Astrocyte of the spinal cord (primary cell): ENCODE measurements at regions not wholly inside any gene's neighbourhood (a gene's known extent, or its start where the extent isn't known, plus 50 kb on each side); places are given as distances from the start of the nearest gene placed in this dataset.

Experiments used
- DNase-seq: peaks from one replicate; pipeline ENCODE4 v3.0.0; 2011; ENCODE audit warnings: low read depth, low spot score
- H3K4me3 ChIP-seq: 2 replicates; pipeline ENCODE4 v1.5.1; 2011; ENCODE audit warnings: low read depth, mild to moderate bottlenecking, low read length, moderate library complexity
- CTCF ChIP-seq: IDR thresholded peaks from 2 replicates; pipeline ENCODE4 v1.5.1; 2012; ENCODE audit warnings: low read depth, mild to moderate bottlenecking, low read length, inconsistent platforms
- in situ Hi-C: cut with HindIII; loops from 2 replicates; pipeline ENCODE4 v1.10.0; 2017; ENCODE audit warnings: low sequenced_read_pairs

- TF ChIP-seq CTCF = no peak
- in situ Hi-C loops = no loop called here
- no peak for DNase-seq
- no peak overlapping the region for H3K4me3 ChIP-seq
Observed at GRCh38 chr6:164409309-164410009, 899.9 kb downstream of the C6orf118 start.

- DNase-seq = no peak
- in situ Hi-C loops = no loop called here
- no peak for TF ChIP-seq CTCF
- H3K4me3 ChIP-seq = no peak overlapping the region
Observed at GRCh38 chr6:164408868-164409267, 900.5 kb downstream of the C6orf118 start.

- no peak for TF ChIP-seq CTCF
- in situ Hi-C loops = no loop called here
- no peak for DNase-seq
- no peak overlapping the region for H3K4me3 ChIP-seq
Observed at GRCh38 chr6:164404812-164405488, 904.5 kb downstream of the C6orf118 start.

GRCh38 chr6:164401871-164402270 is 907.5 kb downstream of the C6orf118 start:
- no peak for DNase-seq
- TF ChIP-seq CTCF = no peak
- H3K4me3 ChIP-seq = no peak overlapping the region
- in situ Hi-C loops = no loop called here

GRCh38 chr6:164398647-164399046 is 910.8 kb downstream of the C6orf118 start:
- TF ChIP-seq CTCF = no peak
- in situ Hi-C loops = no loop called here
- no peak overlapping the region for H3K4me3 ChIP-seq
- no peak for DNase-seq

- no peak for TF ChIP-seq CTCF
- in situ Hi-C loops = no loop called here
- peak; percentile 55 for DNase-seq
- H3K4me3 ChIP-seq = peak overlapping the region; percentile 10
Observed at GRCh38 chr6:164396071-164397047, 913.0 kb downstream of the C6orf118 start.
